Left colon (tissue), 2 donors: ENCODE measurements at regions not wholly inside any gene's neighbourhood (a gene's known extent, or its start where the extent isn't known, plus 50 kb on each side); places are given as distances from the start of the nearest gene placed in this dataset.
"Not testable (repeated sequence)": the region's sequence is repeated elsewhere in the genome, so short reads cannot be mapped to it uniquely, and the experiment has no call there.

ENCODE experiments used
- ATAC-seq: fragments of 200-7000 bp; cut with Tn5 transposase; one replicate; pipeline ENCODE4 v1.9.1; 2020; ENCODE audit warnings: mild to moderate bottlenecking, moderate library complexity
- DNase-seq, 2 donors: peaks; one replicate each; pipeline ENCODE4 v3.0.0-alpha.2; 2020
- intact Hi-C, 2 donors: fragments of 100-400 bp; cut with DNase I in 1 of 2; cut with micrococcal nuclease in 1 of 2; formaldehyde crosslinking; loops; one replicate each; pipeline versions ENCODE4 v1.11.2 to v1.14.0; 2022; cut with DNase I, micrococcal nuclease
- donor health status: DM: no; HTN: no; CAD: no.
- donor health status: DM: yes; HTN: yes; CAD: no.

DNA sequence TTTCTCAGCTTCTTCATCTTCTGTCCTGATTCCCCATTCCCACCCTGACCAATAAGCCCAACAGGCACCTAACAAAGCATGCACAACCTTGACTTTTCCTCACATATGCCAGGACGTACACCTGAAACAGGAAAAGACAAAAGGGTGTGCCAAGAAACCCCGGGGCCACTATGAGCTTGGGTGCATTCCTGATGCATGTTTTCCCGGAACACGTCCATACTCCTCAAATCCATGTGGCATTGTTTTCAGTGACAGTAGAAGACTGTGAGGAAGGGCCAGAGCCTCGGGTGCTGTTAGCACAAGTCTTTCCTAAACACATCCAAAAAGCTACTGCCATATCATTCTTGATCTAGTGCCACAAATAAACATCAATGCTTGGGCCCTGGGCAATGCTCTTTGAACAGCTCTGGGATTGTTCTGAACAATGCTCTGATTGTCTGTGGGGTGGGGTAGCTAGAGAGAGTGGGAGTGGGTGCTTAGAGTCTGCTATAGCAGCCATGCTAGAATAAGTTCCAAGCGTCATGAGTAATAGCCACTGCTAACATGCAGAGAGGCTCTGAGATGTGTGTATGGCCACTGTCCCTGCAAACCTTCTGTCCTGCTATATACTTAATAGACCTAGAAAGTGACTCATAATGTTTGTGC lies 181.7 kb upstream of the CRIM1 start:
- no peak for DNase-seq
- intact Hi-C loops = no loop called here
- ATAC-seq = no peak

DNA sequence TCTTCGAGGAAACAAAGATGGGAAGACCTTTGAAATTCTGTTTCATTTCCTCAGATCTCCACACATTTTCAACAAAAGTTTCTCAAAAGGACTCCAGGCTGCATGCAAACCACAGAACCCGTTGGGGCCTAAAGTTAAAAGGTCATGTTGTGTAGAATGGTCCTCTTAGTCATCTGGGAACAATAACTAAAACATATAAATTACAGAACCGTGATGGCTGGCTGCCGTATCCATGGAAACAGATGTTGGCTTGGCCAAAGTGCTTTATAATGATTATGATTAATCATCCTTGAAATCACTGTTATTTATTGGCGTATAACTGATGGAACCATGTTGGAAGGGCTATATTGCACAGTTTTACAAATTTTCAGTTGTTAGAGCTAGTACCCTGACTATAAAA lies 182.8 kb upstream of the CRIM1 start:
- ATAC-seq = no peak
- no peak for DNase-seq
- intact Hi-C loops = no loop called here

DNA sequence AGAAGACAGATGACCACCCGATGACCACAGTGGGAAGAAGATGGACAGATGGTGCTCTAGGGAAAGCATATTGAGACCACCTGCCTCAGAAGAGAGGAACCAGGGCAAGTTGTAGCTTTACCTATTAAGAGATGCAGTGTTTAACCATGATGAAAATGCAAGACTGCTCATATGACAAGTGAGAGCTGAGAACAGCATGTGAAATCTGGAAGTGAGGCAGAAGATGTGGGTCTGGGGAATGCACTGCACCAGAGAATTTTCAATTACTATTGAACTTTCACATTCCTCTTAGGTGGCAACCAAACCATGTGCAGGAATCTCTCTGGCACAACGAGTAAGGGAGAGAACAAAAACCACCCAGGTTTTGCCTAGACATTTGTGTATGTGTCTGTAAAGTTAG lies 184.8 kb upstream of the CRIM1 start:
- no peak for DNase-seq
- no peak for ATAC-seq
- intact Hi-C loops = no loop called here

DNA sequence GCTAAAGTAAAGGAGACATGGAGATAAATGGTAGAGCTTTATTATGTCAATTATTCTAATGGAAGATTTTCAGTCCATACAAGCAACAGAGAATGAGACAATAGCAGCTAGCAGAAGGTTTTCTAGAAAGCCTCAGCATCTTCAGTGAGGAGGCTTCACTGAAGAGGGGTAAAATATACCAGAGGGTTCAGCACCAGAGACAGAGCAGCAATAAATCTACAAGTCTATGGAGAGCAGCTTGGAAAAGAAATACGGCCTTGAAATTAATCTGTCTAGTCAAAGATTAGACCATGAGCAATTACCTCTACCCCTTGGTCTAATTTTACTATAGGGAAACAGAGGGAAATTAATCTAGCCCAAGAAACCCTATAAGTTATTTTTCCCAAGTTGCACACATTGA lies 185.7 kb upstream of the CRIM1 start:
- intact Hi-C loops = no loop called here
- no peak for DNase-seq
- no peak for ATAC-seq

DNA sequence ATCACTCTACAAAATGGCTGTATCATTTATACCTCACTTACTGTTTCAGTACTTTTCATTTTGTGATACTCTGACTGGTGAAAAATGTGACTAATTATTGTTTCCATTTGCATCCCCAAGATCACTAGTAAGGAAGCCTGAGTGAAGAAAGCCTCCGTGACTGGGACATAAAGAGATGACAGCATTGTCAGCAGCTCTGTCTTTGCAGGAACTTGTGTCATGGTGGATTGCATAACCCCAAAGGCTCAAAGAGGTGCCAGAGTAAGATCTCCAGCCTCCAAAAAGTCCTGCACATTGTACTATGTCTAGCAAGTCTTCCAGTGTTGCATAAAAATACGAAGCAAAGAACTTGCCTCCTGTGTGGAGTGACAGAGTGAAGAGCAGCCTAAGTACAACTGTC lies 187.5 kb upstream of the CRIM1 start:
- no peak for DNase-seq
- intact Hi-C loops = no loop called here
- no peak for ATAC-seq

DNA sequence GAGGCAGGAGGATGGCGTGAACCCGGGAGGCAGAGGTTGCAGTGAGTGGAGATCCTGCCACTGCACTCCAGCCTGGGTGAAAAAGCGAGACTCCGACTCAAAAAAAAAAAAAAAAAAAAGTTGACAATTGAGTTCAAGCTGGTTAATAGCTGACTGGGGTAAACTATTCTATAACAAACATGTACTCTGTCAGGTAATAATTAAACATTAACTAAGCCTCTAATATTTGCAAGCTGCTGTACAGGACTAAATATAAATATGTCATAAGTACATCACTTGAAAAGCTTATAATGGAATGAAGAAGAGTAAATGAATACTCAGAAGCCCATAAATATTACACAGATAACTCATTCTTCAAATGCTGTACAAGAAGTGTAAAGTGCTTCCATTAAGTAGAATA lies 190.4 kb upstream of the CRIM1 start:
- DNase-seq (no peak), ATAC-seq (no peak)

DNA sequence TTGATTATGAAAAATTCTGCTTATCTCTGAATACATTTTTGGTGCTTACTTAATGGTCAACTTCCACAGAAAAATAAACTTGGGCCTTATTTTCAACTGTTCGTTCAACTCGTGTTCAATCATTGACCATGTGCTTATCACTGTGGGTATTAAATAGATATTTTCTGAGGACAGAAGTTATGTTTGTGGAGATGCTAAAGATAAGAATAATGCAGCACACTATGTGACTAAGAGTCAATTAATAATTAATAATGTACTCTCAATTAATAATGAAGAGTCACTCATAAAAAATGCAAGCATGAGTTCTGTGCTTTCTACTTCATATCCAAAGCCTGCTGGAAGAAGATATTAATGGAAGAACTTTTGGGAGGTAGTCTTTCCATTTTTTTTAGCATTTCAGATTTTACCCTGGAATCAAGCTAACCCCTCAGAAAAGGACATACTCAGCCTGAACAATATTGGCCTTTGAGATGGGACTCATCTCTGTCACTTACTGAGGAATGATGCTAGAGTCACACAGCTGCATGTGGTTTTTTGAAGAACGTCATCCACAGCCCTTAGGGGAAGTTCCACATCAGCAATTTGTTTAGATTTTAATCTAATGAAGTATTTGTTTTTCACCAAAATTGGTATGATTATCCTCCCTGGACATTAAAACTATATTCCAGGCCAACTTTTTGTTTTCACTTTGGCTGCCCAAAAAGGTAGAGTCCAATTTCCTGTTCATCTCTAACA lies 191.9 kb upstream of the CRIM1 start:
- DNase-seq (no peak), ATAC-seq (no peak)
- intact Hi-C loops = no loop called here

More for the DNA sequence above, 190.4 kb upstream of the CRIM1 start:
- intact Hi-C loops = no loop called here

DNA sequence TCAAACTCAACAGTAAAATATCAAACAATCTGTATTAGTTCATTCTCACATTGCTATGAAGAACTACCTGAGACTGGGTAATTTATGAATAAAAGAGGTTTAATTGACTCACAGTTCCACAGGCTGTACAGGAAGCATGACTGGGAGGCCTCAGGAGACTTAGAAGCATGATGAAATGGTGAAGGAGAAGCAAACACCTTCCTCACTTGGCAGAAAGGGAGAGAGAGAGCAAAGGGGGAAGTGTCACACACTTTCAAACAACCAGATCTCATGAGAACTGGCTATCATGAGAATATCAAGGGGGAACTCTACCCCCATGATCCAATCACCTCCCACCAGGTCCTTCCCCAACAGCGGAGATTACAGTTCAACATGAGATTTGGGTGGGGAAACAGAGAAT lies 198.5 kb upstream of the CRIM1 start:
- intact Hi-C loops, ATAC-seq, DNase-seq: not testable (repeated sequence)

DNA sequence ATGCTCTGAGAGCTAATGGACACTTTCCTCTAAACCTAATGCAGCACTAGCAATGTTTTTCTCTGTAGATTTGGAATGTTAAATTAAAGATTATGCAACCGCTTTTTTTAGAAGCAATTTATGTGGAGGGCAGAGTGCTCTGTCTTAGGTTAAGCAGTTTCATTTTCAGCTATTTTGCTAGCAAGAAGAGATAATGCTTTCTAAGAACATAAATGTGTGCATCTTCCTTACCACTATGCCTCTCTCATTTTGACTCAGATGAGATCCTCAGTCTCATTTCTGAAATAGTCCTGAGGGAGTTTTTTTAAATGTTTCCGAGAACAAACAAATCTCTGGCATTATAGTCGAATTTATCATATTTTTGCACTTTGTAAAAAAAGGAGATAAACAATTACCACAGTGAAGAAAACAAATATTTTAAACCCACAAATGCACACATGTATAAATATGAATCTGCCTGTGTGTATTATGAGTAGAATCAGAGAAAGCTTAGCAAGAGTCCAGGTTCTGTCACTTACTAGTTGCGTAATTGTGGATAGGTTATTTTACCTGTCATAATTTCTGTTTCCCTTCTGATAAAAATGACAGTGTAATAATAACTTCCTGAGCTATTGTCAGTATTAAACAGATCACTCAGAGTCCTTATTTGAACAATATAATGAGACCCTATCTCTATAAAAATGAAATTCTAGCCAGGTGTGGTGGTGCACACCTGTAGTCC lies 207.7 kb upstream of the CRIM1 start:
- DNase-seq = no peak
- ATAC-seq = no peak
- intact Hi-C loops = no loop called here

DNA sequence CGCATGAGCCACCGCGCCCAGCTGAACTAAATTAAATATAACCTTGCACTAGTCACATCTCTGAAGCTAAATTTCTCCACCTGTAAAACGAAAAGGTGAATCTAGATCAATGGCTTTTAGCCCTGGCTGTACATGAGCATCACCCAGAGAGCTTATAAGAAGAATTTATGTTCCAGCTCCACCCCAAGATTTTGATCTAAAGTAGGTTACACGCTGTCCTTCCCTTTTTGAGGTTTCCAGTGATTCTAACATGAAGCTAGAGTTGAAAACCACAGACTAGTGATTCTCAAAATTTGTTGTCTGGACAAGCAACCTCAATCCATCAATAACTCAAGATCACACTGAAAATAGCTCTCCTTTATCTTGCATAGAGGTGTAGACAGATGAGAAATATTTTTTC lies 208.8 kb upstream of the CRIM1 start:
- intact Hi-C loops = no loop called here
- no peak for DNase-seq
- ATAC-seq = no peak

DNA sequence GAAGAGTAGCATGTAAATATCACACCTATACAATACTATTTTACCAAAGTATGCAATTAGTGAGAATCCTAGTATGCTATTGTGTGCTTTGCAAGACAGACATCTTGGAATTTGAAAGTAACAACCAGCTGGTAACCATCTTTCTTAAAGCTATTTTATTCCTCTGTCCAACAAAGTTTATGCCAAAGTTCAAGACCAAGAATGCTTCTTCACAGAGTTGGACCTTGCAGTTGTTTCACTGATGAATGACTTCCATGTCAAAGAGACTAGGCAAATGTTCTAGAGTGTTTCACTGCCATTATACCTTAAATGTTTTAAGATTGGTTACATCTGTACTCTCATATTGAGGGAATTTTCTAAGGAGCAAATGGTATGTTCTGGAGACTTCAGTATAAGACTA lies 215.2 kb upstream of the CRIM1 start:
- intact Hi-C loops = no loop called here
- ATAC-seq = no peak
- no peak for DNase-seq

DNA sequence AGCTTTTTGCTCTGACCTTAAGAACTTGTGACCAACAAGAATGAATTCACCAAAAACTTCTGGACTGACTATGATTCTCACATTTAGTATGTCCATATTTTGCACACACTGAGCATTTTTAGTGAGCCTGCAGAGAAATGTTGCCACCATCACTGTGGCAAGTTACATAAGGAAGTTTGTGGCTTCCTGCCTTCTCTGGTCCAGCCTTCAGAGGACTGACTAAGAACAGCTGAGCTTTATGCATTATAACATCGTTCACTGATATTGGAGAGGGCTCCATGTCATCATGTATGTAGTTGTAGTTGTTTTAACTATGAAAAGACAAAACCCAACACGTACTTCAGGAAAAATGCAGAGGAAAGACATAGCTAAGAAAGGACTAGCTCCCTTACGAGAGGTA lies 218.0 kb upstream of the CRIM1 start:
- intact Hi-C loops = no loop called here
- DNase-seq (no peak), ATAC-seq (no peak)

DNA sequence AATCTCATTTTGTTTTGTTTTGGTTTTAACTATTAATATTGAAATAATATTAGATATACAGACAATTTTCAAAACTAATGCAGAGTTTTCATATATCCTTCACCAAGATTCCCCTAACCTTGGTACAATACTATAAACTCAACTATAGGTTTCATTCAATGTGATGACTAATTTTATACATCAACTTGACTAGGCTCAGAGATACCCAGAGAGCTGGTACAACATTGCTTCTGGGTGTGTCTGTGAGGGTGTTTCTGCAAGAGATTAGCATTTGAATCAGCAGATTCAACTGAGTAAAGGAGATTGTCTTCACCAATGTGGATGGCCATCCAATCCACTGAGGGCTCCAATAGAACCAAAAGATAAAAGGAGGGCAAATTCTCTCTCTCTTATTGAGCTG lies 221.3 kb upstream of the CRIM1 start:
- ATAC-seq = no peak
- intact Hi-C loops = no loop called here
- DNase-seq = no peak

DNA sequence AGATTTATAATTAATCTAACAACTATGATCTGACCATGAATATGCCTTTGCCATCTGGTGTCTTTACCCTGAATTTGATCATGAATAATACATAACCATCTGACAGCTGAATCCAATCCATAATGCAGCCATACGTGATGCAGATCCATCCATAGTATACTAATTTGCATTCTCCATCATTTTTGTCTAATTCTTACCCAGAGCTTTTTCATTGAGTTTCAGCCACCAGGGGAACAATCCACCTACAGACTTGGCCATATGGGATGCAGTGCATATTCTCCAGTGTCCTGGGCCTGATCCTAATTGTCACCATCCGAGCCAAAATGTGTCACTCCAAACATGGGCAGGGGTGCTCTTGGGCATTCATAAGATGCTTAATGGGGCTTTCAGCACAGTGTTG lies 227.2 kb upstream of the CRIM1 start:
- intact Hi-C loops = no loop called here
- ATAC-seq (no peak), DNase-seq (no peak)

DNA sequence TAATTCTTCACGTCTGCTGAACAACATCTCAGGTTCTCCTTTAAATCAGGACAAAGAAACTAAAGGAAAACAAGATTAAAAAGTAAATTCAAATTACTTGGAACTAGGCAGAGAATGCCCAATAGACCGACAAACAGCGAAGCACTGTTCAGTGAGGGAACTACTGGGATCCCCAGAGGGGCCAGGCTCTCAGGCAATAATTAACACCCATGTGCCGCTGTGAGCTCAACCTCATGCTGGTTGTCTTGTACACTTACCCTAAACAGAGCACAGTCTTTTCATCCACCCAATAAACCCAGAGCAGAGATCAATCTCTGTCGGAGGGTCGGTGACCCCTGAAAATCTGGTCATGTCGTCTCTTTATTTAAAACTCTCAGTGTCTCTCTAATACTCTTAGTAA lies 229.9 kb upstream of the CRIM1 start:
- DNase-seq = no peak
- ATAC-seq = no peak
- intact Hi-C loops = no loop called here

DNA sequence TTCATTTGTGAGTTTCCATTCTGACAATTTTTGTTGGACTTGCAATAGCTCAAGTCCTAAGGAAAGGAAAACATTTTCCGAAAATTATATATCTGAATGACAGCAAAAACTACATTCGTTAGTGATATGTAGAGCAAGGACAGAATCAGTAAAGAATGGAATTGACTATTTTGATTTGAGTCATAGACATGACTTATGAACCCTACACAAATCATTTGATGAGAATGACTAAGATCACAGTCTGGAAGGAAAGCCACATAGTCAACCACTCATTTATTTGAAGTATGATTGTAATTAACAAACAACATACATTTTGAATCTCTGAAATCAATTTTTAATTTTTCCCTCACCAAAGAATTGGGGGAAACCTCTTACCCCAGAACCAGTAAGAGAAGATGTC lies 231.6 kb upstream of the CRIM1 start:
- intact Hi-C loops = no loop called here
- no peak for ATAC-seq

DNA sequence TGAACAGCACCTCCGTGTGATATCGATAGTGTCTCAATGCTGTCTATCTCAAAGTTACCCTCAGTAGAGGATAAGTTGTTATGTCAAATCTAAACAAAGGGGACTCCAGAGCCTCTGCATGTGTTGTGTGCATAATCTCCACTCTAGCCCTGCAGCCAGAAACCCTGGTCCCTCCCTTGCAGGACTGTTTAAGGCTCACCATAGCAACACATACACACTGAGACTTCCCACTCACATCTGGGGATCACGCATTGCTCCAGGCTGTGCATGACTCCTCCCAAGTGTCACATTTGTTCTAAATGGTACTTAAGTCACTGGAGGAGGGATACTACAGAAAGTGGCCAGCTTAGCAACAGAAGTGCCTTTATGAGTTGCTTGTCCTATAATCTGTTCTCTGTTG lies 258.6 kb upstream of the CRIM1 start:
- DNase-seq (no peak), ATAC-seq (no peak)
- intact Hi-C loops = no loop called here

More for the DNA sequence above, 231.6 kb upstream of the CRIM1 start:
- DNase-seq = no peak

DNA sequence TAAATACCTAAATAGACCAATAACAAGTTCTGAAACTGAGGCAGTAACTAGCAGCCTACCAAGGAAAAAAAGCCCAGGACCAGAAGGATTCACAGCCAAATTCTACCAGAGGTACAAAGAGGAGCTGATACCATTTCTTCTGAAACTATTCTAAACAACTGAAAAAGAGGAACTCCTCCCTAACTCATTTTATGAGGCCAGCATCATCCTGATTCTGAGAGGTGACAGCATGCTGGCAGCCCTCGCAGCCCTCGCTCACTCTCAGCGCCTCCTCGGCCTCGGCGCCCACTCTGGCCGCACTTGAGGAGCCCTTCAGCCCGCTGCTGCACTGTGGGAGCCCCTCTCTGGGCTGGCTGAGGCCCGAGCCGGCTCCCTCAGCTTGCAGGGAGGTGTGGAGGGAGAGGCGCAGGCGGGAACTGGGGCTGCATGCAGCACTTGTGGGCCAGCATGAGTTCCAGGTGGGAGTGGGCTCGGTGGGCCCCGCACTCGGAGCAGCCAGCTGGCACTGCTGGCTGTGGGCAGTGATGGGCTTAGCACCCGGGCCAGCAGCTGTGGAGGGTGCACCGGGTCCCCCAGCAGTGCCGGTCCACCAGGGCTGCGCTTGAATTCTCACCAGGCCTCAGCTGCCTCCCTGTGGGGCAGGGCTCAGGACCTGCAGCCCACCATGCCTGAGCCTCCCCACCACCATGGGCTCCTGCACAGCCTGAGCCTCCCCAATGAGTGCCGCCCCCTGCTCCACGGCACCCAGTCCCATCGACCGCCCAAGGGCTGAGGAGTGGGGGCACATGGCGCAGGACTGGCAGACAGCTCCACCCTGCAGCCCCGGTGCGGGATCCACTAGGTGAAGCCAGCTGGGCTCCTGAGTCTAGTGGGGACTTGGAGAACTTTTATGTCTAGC lies 263.5 kb upstream of the CRIM1 start:
- intact Hi-C loops, ATAC-seq, DNase-seq: not testable (repeated sequence)

DNA sequence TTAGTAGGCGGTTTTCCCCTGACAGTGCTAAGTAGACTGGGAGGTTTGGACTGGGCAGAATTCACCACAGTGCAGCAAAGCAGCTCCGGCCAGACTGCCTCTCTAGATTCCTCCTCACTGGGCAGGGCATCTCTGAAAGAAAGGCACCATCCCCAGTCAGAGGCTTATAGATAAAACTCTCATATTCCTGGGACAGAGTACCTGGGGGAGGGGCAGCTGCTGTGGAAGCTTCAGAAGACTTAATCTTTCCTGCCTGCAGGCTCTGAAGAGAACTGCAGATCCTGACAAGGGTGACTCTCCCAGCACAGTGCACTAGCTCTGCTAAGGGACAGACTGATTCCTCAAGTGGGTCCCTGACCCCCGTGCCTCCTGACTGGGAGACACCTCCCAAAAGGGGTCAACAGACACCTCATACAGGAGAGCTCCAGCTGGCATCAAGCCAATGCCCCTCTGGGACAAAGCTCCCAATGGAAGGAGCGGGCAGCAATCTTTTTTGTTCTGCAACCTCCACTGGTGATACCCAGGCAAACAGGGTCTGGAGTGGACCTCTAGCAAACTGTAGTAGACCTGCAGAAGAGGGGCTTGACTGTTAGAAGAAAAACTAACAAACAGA lies 266.8 kb upstream of the CRIM1 start:
- ATAC-seq = no peak

More for the DNA sequence above, 266.8 kb upstream of the CRIM1 start:
- intact Hi-C loops = no loop called here
- DNase-seq = no peak
